PC-3 (cell line): ENCODE measurements at regions not wholly inside any gene's neighbourhood (a gene's known extent, or its start where the extent isn't known, plus 50 kb on each side); places are given as distances from the start of the nearest gene placed in this dataset.

Experiments used
- EZH2 ChIP-seq: fragments of 300-600 bp; sonication (generic); IDR thresholded peaks from one replicate; pipeline ENCODE4 v1.6.1; 2017; ENCODE audit warnings: antibody characterized with exemption, mild to moderate bottlenecking, low read length; ENCODE audit not compliant: unreplicated experiment
- TF ChIP-seq, protein P1 (sequence below): fragments of 300-600 bp; sonication (generic); conservative IDR thresholded peaks from 2 replicates; pipeline ENCODE4 v1.5.1; 2017; ENCODE audit warnings: antibody characterized with exemption, low read depth, mild to moderate bottlenecking, low read length

DNA sequence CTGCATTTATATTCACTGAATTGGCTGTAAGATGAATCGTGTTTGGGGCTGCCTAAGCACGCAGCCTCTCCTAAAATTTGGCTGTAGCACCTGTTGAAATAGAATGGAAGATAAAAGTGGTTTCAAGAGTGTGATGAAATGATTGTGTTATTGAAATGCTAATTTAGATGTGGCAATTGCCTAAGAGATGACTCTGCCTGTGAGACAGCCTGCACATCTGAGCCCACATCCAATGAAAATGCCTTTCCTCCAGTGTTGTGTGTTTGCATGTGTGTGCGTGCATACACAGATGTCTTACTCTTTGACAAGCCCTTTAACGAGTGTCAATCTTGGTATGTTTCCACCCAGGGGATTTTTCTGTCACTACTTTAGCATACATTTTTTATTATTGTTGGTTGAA, 346.9 kb downstream of the MEIS1 start:
- TF ChIP-seq, protein P1, sequence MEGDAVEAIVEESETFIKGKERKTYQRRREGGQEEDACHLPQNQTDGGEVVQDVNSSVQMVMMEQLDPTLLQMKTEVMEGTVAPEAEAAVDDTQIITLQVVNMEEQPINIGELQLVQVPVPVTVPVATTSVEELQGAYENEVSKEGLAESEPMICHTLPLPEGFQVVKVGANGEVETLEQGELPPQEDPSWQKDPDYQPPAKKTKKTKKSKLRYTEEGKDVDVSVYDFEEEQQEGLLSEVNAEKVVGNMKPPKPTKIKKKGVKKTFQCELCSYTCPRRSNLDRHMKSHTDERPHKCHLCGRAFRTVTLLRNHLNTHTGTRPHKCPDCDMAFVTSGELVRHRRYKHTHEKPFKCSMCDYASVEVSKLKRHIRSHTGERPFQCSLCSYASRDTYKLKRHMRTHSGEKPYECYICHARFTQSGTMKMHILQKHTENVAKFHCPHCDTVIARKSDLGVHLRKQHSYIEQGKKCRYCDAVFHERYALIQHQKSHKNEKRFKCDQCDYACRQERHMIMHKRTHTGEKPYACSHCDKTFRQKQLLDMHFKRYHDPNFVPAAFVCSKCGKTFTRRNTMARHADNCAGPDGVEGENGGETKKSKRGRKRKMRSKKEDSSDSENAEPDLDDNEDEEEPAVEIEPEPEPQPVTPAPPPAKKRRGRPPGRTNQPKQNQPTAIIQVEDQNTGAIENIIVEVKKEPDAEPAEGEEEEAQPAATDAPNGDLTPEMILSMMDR, result no peak
- no peak for TF ChIP-seq EZH2
